HL-60 (cell line): ENCODE measurements at regions not wholly inside any gene's neighbourhood (a gene's known extent, or its start where the extent isn't known, plus 50 kb on each side); places are given as distances from the start of the nearest gene placed in this dataset.

Experiments used
- CTCF ChIP-seq: IDR thresholded peaks from one replicate; pipeline ENCODE4 v1.5.1; 2011; ENCODE audit warnings: low read length, control low read depth, inconsistent platforms; ENCODE audit not compliant: insufficient read depth
- GABPA ChIP-seq: IDR thresholded peaks from 2 replicates; pipeline ENCODE4 v1.6.1; 2012; ENCODE audit warnings: low read depth
- POLR2AphosphoS5 ChIP-seq: IDR thresholded peaks from 2 replicates; pipeline ENCODE4 v1.6.1; 2012; ENCODE audit warnings: low read depth
- SPI1 ChIP-seq: IDR thresholded peaks from 2 replicates; pipeline ENCODE4 v1.6.1; 2012; ENCODE audit warnings: low read depth, mild to moderate bottlenecking, borderline replicate concordance
- TF ChIP-seq, protein P1 (sequence below): IDR thresholded peaks from 2 replicates; pipeline ENCODE4 v1.6.1; 2012; ENCODE audit warnings: low read depth; ENCODE audit not compliant: insufficient replicate concordance

- TF ChIP-seq CTCF, result no peak
- no peak for TF ChIP-seq POLR2AphosphoS5
- TF ChIP-seq, protein P1, sequence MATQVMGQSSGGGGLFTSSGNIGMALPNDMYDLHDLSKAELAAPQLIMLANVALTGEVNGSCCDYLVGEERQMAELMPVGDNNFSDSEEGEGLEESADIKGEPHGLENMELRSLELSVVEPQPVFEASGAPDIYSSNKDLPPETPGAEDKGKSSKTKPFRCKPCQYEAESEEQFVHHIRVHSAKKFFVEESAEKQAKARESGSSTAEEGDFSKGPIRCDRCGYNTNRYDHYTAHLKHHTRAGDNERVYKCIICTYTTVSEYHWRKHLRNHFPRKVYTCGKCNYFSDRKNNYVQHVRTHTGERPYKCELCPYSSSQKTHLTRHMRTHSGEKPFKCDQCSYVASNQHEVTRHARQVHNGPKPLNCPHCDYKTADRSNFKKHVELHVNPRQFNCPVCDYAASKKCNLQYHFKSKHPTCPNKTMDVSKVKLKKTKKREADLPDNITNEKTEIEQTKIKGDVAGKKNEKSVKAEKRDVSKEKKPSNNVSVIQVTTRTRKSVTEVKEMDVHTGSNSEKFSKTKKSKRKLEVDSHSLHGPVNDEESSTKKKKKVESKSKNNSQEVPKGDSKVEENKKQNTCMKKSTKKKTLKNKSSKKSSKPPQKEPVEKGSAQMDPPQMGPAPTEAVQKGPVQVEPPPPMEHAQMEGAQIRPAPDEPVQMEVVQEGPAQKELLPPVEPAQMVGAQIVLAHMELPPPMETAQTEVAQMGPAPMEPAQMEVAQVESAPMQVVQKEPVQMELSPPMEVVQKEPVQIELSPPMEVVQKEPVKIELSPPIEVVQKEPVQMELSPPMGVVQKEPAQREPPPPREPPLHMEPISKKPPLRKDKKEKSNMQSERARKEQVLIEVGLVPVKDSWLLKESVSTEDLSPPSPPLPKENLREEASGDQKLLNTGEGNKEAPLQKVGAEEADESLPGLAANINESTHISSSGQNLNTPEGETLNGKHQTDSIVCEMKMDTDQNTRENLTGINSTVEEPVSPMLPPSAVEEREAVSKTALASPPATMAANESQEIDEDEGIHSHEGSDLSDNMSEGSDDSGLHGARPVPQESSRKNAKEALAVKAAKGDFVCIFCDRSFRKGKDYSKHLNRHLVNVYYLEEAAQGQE, result no peak
- TF ChIP-seq GABPA, result no peak
- no peak for TF ChIP-seq SPI1
These were observed 185.7 kb downstream of the LINC00237 start for GRCh38 chr20:20920433-20920832.
